Inflammatory macrophage treated with lipopolysaccharide for 1 hour (primary cell): ENCODE measurements at regions not wholly inside any gene's neighbourhood (a gene's known extent, or its start where the extent isn't known, plus 50 kb on each side); places are given as distances from the start of the nearest gene placed in this dataset.

Source experiments
- DNase-seq, 2 donors: peaks; one replicate each; pipeline ENCODE4 v3.0.0-alpha.2; 2020 to 2022

DNA sequence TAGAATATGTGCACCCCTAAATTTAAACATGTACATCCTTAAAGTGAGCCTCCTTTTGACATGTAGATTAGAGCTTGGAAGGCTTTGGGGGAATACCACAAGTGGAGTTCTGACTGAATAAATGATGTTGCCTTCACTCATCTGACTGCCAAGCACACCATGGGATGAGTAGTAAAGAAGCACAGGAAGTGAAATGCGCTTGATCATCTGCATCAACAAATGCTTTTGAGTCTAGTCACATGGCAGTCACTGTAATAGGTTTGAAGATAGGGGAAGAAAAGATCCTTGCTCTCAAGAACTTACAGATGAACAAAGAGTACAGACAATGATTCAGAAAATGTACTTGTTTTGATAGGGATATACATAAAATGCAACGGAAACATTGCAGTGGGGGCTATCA is 62.0 kb upstream of the STARD4 start:
- no peak for DNase-seq

DNA sequence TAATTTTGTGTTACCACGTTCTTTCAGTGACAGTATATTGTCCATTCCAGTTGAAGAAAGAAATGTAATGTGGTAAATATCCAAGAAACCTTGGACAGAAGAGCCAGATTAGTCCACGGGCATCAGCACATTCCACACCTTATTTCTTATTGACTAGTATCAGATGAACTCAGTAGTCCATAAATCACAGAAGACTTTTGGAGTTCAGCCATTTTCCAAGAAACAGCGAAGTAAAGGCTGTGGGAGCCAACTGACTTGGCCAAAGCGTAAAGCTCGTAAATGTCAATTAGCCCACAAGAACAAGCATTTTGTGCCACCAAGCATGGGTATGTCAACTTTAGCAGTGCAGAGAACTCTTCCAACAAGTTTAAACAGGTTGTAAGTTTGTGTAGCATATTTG is 60.2 kb upstream of the STARD4 start:
- DNase-seq, result no peak

DNA sequence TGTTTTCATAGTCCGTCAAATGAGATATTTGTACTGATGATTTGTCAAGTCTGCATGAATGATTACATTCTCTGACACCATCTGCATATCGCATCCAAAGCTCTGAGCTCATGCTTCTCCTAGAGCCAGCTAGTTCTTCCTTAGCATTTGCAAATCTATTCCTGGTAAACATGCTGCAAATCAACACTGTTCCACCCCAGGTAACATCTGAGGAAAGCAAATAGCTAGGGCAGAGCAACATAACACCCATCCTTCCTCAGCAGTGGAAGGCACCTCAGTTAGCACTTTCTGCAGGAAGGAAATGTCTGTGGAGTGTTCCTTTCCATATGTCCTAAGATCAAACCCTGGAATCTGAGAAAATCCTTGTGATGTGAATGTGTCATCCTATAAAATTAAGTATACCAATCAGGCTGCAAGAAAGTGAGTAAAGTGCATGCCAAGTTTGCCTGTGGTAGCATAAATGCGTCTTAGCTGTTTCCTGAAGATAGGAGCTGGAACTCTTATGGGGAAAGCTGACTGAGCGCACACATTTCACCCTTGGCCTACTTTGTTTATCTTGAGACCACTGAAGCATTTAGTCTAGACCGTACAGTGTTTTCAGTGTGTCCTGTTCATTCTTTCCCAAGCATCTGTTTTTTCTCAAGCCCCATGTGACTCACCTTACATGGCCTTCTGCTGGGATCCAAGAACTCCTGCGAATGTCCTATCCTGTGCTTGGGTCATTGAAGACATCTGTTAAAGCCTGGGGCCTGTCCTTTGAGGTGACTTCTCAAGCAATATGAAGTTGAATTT is 50.9 kb upstream of the STARD4 start:
- no peak for DNase-seq

DNA sequence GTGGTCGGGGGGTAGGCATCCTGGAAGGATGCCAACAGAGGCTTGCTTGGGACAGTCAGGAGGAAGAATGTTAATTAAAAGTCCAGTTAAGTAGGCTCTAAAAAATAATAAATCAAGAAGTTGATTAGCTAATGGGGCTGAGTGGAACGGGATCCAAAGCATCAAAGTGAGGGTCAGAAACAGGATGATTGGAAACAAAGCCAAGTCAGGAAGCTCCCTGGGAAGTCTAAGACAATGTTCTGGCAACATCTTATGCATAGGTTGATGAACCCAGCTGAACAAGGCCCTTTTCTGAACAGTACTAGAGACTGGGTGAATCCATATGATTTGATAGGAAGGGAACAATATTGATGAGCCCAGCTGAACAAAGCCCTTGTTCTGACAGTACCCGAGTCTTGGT is 50.2 kb upstream of the STARD4 start:
- no peak for DNase-seq
